NCI-H2081 (cell line): ENCODE measurements at regions not wholly inside any gene's neighbourhood (a gene's known extent, or its start where the extent isn't known, plus 50 kb on each side); places are given as distances from the start of the nearest gene placed in this dataset.
"Not testable (repeated sequence)": the region's sequence is repeated elsewhere in the genome, so short reads cannot be mapped to it uniquely, and the experiment has no call there.

Experiments
- DNase-seq, 2 experiments: peaks; one replicate each; lab custom pipeline; 2025; lab: John Stamatoyannopoulos, UW

DNA sequence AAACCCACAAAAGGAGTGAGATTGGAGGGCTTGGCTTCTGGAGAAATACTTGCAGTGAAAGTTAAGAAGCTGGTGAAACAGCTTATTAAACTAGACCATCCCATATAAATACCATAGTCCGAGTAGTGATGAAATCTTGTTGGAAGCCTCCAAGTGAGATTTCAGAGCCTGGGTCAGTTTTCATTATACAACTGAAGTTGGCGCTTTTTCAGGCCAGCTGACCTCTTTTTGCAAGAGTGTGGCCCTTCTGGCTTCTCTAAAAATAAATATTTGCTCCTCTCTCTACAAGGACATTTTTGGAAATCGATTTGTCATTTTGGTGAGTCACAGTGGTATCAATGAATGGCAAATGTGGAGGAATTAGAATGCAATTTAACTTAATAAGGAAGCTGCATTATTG lies 51.2 kb upstream of the THRB start:
- DNase-seq, result no peak

DNA sequence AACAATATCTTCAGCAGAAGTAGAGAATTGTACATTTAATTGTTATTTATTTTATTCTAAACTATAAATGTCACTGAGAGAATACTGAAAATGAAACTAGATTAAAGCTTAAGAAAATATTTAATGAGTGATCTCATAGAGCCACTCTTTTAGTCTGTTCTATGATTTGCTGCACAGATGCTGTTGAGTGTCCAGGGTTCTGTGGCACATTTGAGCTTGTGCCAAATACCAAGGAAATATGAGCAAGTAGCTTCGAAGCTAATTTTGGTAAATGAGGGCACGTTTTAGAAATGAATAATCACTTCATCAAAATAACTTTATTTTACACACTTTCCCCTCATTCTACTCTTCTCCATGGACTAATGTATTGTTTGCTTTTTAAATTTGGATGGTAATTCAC lies 53.6 kb upstream of the THRB start:
- no peak for DNase-seq

DNA sequence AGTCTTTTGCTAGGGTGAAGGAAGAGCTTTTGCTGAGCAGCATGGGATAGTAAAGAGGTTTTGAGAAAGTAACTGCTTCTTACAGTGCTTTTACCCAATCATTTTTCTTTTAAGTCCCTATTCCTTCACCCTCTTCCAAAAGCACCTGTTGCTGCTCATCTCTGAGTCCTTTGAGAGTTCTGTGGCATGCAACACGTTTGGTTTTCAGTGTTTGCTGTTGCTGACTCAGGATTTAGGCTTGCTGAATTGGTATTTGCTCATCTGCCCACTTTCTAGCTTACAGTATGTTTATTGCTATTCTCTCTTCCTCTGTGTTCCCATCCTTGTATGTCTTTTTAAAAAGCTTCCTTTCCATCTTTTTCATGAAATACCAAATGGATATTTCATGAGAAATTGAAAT lies 55.9 kb upstream of the THRB start:
- DNase-seq, result no peak

DNA sequence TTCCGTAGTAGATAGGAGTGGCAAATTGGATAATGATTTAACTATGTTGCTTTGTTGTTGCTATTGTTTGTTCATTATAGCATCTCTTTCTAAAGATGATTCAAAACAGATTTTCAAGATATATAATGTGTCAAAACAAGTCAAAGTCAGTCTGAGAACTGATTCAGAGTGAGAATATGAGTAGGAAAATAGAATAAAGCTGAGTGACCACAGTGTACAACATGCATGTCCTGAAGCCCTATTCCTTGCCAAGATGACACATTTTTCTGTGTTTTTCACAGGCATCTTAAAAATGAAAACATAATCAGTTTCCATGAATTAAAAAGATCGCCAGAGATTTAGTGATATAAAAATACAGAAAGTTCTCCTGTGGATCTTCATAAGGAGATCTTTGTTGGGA lies 57.0 kb upstream of the THRB start:
- DNase-seq, result no peak

DNA sequence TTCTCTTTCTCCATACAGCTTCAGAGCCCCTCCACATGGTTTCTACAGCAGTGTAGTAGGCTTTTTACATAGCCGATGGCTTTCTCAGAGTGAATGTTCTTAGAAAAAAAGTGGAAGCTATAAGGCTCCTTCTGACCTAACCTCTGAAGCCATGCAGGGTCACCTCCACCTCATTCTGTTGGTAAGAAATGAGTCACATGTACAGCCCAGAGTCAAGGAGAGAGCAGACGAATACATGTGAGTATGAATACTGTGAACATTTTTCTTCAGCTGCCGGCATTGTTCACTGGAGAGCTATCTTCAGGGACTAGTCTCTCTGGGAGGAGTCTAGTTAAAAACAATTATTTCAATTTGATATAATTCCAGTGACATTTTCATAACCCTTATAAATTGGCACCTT lies 68.2 kb upstream of the THRB start:
- DNase-seq, result no peak

DNA sequence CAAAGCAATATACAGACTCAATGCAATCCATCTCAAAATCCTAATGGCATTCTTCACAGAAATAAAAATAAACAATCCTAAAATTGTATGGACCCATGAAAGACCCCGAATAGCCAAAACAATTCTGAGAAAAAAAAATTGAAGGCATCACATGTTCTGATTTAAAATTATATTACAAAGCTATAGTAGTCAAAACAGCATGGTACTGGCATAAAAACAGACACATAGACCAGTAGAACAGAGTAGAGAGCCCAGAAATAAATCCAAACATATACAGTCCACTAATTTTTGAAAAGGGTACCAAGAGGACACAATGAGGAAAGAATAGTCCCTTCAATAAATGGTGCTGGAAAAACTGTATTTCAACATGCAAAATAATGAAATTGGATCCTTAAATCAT lies 70.4 kb upstream of the THRB start:
- DNase-seq, result no peak

DNA sequence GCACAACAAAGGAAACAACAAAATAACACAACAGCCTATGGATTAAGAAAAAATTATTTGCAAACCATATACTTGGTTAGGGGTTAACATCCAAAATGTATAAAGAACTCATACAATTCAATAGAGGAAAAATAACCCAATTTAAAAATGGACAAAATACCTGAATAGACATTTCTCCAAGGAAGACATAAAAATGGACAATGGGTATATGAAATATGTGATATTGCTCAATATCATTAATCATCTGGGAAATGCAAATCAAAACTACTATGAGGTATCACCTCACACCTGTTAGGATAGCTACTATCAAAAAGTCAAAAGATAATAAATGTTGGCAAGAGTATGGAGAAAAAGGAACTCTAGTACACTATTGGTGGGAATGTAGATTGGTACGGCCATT lies 71.0 kb upstream of the THRB start:
- no peak for DNase-seq

DNA sequence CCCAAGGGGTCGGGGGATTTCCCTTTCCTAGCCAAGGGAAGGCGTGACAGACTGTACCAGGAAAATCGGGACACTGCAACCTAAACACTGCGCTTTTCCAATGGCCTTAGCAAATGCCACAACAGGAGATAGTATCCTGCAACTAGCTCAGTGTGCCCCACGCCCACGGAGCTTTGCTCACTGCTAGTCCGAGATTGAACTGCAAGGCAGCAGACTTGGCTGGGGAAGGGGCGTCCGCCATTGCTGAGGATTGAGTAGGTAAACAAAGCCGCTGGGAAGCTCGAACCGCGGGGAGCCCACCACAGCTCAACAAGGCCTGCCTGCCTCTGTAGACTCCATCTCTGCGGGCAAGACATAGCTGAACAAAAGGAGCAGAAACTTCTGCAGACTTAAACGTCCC lies 72.3 kb upstream of the THRB start:
- DNase-seq, result no peak

DNA sequence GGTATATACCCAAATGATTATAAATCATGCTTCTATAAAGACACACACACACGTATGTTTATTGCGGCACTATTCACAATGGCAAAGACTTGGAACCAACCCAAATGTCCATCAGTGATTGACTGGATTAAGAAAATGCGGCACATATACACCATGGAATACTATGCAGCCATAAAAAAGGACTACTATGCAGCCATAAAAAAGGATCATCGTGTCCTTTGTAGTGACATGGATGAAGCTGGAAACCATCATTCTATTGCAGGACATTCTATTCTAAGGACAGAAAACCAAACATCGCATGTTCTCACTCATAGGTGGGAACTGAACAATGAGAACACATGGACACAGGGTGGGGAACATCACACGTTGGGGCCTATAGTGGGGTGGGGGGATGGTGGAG lies 77.8 kb upstream of the THRB start:
- not testable (repeated sequence) for DNase-seq

DNA sequence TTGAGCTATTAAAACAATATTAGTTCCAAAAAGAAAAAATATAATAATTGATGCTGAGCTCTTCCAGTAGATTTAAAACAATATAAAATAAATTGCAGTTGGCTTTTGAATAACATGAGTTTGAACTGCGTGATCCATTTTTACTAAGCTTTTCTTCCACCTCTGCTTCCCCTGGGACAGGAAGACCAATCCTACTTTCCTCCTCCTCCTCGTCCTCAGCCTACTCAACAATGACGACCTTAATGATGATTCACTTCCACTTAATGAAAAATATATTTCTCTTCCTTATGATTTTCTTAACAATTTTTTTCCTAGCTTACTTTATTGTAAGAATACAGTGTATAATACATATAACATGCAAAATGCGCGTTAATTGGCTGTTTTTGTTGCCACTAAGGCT lies 78.9 kb upstream of the THRB start:
- no peak for DNase-seq

DNA sequence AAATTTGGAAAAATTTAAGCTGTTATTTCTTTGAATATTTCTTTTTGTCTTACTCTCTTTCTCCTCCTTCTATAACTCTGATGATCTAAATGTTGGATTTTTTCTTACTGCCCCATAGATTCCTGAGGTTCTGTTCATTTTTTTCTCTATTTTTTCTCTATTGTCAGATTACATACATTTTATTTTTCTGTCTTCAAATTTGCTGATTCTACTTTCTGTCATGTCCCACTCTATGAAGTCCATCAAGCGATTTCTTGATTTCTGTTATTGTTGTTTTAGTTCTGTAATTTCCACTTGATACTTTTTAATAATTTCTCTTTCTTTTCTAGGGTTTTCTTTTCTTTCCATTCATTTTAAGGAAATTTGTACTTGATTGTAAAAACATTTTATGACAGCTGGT lies 83.7 kb upstream of the THRB start:
- DNase-seq, result no peak

DNA sequence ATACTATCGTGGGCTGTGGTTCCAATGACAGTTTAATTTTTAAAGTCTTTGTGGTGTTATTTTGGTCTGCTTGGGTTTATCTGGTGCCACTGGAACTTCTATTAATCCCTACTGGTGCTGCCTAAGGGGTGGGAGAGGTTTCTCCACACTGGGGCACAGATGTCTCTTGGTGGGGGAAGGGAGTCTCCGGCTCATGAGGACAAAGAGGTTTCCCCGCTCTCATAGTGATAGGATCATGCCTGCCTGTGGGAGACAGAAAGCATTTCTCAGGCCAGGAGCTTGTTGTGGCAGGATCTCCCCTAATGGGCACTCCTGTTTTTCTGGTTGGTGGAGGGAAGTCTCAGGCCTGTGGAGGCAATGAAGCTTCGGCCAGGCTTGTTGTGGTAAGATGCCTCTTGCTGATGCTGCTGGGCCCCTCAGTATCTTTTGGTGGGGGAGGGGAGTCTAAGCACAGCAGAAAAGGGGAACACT lies 84.3 kb upstream of the THRB start:
- DNase-seq, result no peak

DNA sequence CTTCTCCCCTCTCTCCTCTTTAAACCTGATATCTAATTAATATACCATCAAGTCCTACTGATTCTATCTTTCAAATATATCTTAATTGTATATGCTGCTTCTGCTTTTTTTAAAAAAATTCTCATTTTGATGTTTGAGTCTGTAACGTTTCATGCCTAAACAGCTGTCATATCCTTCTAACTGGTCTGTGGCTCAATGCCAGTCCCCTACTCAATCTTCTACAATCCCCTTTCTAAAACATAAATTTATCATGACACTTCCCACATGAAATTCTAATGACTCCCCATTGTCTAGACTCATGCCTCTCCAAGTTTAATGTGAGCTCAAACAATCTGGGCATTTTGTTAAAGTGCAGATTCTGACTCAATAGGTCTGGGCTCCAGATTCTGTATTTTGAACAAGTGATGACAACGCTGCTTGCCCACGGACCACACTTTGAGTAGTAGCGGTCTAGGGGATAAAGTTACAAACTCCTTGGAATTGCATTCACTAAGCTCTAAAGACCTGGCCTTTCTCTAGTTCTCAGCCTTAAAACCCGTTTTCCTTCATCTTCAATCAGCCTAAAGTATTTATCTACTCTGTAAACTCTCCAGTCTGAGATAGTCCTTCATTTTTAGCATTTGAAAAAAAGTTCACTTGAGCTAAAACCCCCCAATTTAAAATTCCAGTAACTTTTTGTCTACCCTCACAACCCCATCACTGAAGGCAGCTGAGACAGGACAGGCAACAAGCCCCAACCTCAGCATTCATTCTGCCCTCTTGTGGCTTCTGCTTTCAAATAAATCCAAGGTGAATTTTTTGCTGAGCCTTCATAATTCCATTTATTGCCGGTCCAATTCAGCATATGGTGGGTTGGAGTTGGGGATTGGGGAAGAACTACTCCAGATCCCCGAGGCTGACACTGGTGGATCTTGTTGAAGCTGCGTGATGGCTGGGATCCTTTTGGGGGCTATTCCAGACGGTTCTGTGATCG lies 88.1 kb upstream of the THRB start:
- no peak for DNase-seq

DNA sequence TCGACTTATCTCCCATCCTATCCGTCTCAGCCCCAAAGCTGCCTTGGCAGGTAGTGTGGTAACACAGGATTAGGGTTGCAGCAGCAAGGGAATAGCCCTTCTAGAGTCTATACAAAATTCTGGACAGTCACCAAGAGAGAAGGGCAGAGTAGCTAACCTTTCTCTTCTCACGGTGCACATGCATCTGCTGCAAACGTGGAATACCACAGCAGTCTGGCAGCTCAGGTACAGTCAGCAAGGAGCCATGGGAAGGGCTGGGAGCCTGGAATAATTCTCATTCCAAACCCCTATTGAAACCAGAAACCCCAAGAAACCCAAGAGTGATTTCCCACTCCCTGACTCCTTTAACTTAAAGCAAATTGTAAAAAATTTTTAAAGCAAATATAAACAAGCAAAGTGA lies 92.3 kb upstream of the THRB start:
- DNase-seq, result no peak

DNA sequence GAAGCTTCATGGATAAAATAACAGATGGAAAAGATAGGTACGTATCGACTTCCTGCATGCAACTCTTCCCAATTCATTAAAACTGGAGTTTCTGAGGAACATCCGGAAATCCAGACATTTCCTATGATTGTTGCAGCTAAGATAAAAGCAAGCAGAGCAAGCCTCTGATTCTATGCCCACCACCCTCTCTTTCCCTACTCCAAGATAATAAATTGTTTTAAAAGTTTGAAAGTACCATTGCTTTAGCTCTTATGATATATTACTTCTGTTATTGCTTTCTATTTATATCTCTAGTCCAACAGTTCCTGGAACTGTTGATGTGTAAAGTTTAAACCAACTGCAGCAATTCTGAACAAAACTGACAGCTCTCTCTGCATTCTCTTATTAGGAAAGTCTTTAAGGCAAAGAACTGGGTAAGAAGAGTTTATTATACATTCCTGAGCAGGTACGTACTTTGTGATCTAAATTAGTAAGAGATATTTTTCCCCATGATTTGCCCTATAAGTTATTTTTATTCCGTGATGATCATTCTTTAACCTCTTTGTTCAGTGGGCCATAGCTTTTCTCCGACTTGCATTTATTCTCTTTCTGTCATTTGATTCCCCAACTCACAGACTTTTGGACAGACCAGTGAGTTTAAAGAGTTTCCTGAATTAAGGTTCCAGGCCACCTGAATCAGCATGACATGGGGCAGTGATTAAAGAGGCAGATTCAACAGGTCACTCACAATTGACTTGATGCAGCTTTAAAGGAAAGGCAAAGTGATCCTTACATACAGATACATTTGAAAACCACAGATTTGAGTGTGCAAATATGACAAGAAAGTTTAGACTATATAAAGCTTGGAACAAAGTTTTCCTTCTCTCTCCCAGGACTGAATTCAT lies 94.2 kb upstream of the THRB start:
- no peak for DNase-seq

DNA sequence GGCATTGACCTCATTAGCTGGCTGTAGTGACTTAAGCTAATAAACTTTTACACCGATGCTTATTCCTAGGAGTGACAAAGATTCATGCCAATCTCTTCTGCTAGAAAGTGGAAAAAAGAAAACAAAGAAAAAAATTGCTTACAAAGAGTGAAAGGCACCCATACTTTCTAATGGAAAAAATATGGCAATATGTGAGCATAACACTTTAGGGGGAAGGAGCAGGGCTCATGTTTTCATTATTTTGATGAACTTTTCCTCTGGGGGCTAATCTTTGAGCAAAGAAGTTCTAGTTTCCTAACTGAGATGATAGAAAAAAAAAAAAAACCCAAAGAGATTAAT lies 94.8 kb upstream of the THRB start:
- no peak for DNase-seq

DNA sequence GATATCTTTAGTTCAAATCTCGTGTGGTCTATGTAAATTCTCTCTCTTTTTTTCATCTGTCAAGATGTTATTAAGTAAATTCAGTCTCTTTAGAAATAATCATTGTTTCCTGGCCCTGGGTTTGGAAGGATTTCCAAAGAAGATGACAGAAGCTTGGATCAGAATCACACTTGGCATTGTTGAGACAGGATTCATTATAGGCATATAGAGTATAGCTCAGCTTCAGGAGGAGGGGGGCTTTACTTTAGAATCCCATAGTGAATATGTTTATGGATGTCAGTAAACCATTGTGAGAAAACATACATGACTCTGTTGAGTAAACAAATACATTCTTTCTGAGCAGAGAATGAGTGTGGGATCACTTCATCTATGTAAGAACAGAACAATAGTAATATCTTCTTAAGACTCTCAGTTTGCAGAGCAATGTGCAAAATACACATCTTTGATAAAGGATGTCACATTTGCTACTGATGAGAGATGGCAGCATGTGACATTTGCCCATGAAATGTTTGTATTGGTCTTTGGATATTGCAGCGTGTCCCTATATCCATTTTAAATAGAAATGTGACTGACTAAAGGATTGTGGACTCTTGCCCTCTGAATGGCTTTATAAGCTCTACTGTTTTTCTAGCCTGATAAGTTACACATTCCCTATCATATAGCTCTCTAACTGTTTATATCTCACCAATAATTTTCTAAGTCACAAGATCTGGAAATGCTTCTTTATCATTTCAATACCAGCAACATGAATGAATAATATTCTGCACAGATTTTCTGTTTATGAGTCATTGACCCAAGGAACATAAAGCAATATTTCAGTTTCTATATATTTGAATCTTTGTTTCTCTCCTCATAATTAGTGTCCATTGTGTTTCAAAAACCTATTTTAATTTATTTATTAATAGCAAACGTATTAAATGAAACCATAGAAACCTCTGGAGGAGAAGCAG lies 95.6 kb upstream of the THRB start:
- DNase-seq, result no peak

DNA sequence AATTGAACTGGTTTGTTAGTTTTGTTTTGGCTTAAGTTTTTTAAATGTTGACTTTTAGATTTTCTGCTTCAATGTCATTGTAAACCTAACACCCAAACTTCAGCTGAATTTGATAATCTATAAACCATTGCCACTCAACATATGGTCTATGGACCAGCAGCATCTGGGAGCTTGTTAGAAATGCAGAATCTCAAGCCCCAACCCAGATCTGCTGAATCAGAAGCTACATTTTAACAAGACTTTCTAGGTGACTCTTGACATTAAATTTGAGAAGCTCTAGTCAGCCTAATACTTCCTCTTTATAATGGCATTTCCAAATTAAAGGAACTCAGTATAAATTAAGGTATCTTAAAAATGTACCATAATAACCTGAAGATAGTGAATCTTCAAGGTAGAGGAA lies 96.5 kb upstream of the THRB start:
- no peak for DNase-seq

DNA sequence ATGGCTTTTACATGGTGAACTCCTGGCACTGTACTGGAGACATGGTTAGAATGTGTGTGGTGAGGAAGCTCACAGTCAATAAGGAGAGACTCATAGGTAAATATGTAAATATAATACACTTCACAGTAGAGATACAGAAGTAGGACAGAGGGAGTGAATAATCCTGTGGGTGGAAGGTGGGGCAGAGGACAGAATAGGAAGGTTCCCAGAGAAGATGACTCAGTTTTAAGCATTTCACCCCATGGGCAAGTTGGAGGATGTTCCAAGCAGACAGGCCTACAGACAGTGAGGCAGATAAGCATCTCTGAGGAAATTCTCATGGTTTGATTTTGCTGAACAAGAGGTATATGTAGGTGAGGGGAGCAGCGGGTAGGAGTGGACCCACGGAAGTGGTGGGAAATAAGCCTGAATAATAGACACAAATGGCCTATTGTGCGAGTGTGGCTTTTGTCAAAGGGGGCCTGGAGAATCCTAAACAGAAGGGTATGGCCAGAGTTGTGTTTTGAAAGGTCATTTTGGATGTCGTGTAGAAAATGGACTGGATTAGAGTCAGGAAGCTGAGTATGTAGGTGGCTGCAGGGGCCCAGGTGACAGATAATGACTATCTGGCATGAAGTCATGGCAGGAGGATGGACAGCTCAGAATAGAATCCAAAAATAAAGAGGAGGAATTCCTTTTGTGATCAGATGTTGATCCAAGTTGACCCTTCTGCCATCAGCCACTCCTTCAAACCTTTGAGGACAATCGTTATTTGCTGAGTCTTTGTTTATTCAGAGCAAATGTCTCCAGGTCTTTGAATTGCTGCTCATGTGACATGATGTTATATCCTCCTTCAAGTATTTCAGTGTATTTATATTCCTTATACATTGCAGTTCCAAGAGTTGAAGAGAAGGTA lies 97.3 kb upstream of the THRB start:
- no peak for DNase-seq

DNA sequence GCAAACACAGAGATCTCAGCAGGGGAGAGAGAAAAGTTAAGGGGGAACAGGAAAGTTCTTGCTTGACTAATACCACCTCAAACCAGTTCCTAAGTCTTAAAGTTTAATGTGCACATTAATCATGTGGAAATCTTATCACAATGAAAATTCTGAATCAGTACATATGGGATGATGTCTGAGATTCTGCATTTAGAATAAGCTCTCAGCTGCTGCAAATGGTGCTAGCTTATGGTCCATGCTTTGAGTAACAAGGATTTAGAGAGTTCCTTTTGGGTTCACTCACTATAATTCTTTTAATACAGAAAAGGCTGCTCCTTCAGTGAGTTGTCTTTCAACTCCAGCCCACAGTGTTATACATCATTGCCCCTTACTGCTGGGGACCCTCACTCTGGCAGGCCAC lies 99.5 kb upstream of the THRB start:
- no peak for DNase-seq

DNA sequence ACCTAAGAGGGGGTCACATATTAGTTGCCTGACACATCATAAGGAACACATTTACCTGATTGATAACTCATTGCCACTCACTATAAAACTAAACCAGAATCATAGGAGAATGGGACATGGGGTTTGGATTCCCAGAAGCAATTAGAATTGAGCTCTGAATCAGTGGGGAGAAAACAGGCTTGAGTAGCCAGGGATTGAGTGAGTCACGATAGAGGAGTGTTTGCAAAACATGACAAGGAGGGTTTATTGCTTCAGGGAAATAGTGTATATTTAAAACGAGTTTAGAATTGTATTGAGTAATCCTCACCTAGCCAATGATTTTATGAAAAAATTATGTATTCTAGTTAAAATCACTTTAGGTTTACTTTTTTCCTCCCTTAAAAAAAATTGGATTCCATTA lies 101.1 kb upstream of the THRB start:
- DNase-seq, result no peak
